K562 (cell line): ENCODE measurements at regions not wholly inside any gene's neighbourhood (a gene's known extent, or its start where the extent isn't known, plus 50 kb on each side); places are given as distances from the start of the nearest gene placed in this dataset.

ENCODE experiments used
- ATAC-seq: fragments of 200-7000 bp; cut with Tn5 transposase; 3 replicates; pipeline ENCODE4 v1.9.1; 2020; ENCODE audit warnings: moderate library complexity
- BruUV-seq: library from RNA; stranded (reverse); fragments of 400-500 nt; replicated peaks from 2 replicates; lab custom pipeline; 2021; lab: Mats Ljungman, UMichigan
- CTCF ChIA-PET: fragments of 300-600 bp; formaldehyde crosslinking; extraction: SDS; loops from one replicate; lab custom pipeline; 2021; ENCODE audit warnings: low intra/inter-chr PET ratio; lab: Yijun Ruan, JAX
- POLR2A ChIA-PET: fragments of 300-600, 350-650 bp; sonication (Branson Sonifier 250); formaldehyde crosslinking; extraction: SDS; loops from one replicate; lab custom pipeline; 2021; ENCODE audit warnings: antibody characterized with exemption, inconsistent platforms; lab: Yijun Ruan, JAX
- DNase-seq, 4 experiments: peaks; one replicate each; pipeline versions ENCODE4 v3.0.0 to v3.0.0-alpha.2; 2011 to 2018; ENCODE audit warnings: low spot score in 3 of 4, mixed read lengths in 3 of 4; ENCODE audit errors: extremely low read depth in 1 of 4
- FAIRE-seq: peaks from 2 replicates; lab custom pipeline; 2011; peaks lifted over from hg19 to GRCh38; lab: Jason Lieb, UNC
- H2AFZ ChIP-seq: 2 replicates; pipeline ENCODE4 v1.6.0; 2011; ENCODE audit warnings: low read depth, low read length, control low read depth, inconsistent platforms
- H3K27ac ChIP-seq: fragments of 200-600 bp; 3 replicates; pipeline ENCODE4 v1.8.0; 2011; ENCODE audit warnings: low read depth, mild to moderate bottlenecking, control low read depth, inconsistent platforms, low read length, moderate library complexity, mixed read lengths; ENCODE audit errors: extremely low read depth
- H3K27me3 ChIP-seq, 2 experiments: fragments of 300-600 bp in 1 of 2; 2 replicates in 1 of 2; 3 replicates in 1 of 2; pipeline versions ENCODE4 v1.6.0 to v1.8.0; 2011; ENCODE audit warnings: inconsistent platforms in 2 of 2, low read length in 2 of 2, mild to moderate bottlenecking in 1 of 2, mixed read lengths in 1 of 2, moderate library complexity in 1 of 2; ENCODE audit not compliant: control insufficient read depth in 2 of 2, insufficient read depth in 2 of 2
- H3K36me3 ChIP-seq: fragments of 300-600 bp; 3 replicates; pipeline ENCODE4 v1.8.0; 2011; ENCODE audit warnings: mild to moderate bottlenecking, low read length, inconsistent platforms; ENCODE audit not compliant: control insufficient read depth, insufficient read depth
- H3K4me1 ChIP-seq, 2 experiments: fragments of 200-600 bp in 1 of 2; replicated peaks in 1 of 2; 2 replicates in 1 of 2; 3 replicates in 1 of 2; pipeline versions ENCODE4 v1.5.1 to v1.8.0; 2011; ENCODE audit warnings: inconsistent platforms in 2 of 2, low read length in 2 of 2, mild to moderate bottlenecking in 1 of 2, mixed read lengths in 1 of 2, moderate library complexity in 1 of 2; ENCODE audit not compliant: control insufficient read depth in 2 of 2, insufficient read depth in 2 of 2
- H3K4me2 ChIP-seq: 2 replicates; pipeline ENCODE4 v1.6.1; 2011; ENCODE audit warnings: low read length, control low read depth, inconsistent platforms, mixed read lengths; ENCODE audit not compliant: insufficient read depth
- H3K4me3 ChIP-seq: fragments of 200-600 bp; sonication (generic), shearing (Covaris generic); 2 replicates; pipeline ENCODE4 v1.5.1; 2016; ENCODE audit warnings: control low read depth, inconsistent platforms
- H3K79me2 ChIP-seq: fragments of 200-600 bp; 3 replicates; pipeline ENCODE4 v1.8.0; 2011; ENCODE audit warnings: low read length, inconsistent platforms; ENCODE audit not compliant: control insufficient read depth, insufficient read depth
- H3K9ac ChIP-seq, 2 experiments: 2 replicates each; pipeline versions ENCODE4 v1.6.0 to v1.6.1; 2011; ENCODE audit warnings: low read depth in 2 of 2, low read length in 2 of 2, control low read depth in 1 of 2, inconsistent platforms in 1 of 2, mild to moderate bottlenecking in 1 of 2, mixed read lengths in 1 of 2; ENCODE audit not compliant: insufficient read depth in 1 of 2
- H3K9me1 ChIP-seq: one replicate; pipeline ENCODE4 v1.6.0; 2011; ENCODE audit warnings: inconsistent platforms, mild to moderate bottlenecking, low read length, moderate library complexity; ENCODE audit not compliant: control insufficient read depth, insufficient read depth
- H3K9me3 ChIP-seq: replicated peaks from 2 replicates; pipeline ENCODE4 v1.5.1; 2011; ENCODE audit warnings: low read depth, low read length, inconsistent platforms; ENCODE audit not compliant: control insufficient read depth, insufficient read depth
- H4K20me1 ChIP-seq: replicated peaks from 2 replicates; pipeline ENCODE4 v1.6.1; 2011; ENCODE audit warnings: low read length, inconsistent platforms, mixed read lengths; ENCODE audit not compliant: control insufficient read depth, insufficient read depth
- BMI1 ChIP-seq: fragments of 150-350 bp; IDR thresholded peaks from 2 replicates; pipeline ENCODE4 v1.6.1; 2014; ENCODE audit warnings: low read length
- GATAD2A ChIP-seq: fragments of 450-650 bp; IDR thresholded peaks from 2 replicates; pipeline ENCODE4 v1.6.1; 2017
- KDM1A ChIP-seq, 2 experiments: fragments of 450-650 bp; IDR thresholded peaks; 2 replicates each; pipeline ENCODE4 v1.6.1; 2016; ENCODE audit warnings: mild to moderate bottlenecking in 2 of 2
- PKNOX1 ChIP-seq: fragments of 450-650 bp; IDR thresholded peaks from 2 replicates; pipeline ENCODE4 v1.6.1; 2016
- SMARCA4 ChIP-seq: fragments of 450-650 bp; IDR thresholded peaks from 2 replicates; pipeline ENCODE4 v1.6.1; 2016
- SMARCC2 ChIP-seq: fragments of 450-650 bp; IDR thresholded peaks from 2 replicates; pipeline ENCODE4 v1.6.1; 2017; ENCODE audit warnings: antibody characterized with exemption, moderate library complexity, mild to moderate bottlenecking, low read depth
- STAT5A ChIP-seq: IDR thresholded peaks from 2 replicates; pipeline ENCODE4 v1.6.1; 2012; ENCODE audit warnings: low read length, inconsistent platforms, borderline replicate concordance
- TEAD4 ChIP-seq, 2 experiments: sonication (generic) in 1 of 2; formaldehyde crosslinking in 1 of 2; IDR thresholded peaks; 2 replicates each; pipeline versions ENCODE4 v1.6.1 to v1.8.0; 2012 to 2022; ENCODE audit warnings: borderline replicate concordance in 1 of 2, inconsistent platforms in 1 of 2, low read length in 1 of 2, mild to moderate bottlenecking in 1 of 2, missing genetic modification reagents in 1 of 2
- ZEB2 ChIP-seq: fragments of 450-650 bp; IDR thresholded peaks from 2 replicates; pipeline ENCODE4 v1.6.1; 2016
- ZNF347 ChIP-seq: fragments of 450-650 bp; formaldehyde crosslinking; IDR thresholded peaks from 2 replicates; pipeline ENCODE4 v1.4.0; 2020; ENCODE audit warnings: low read depth, mild to moderate bottlenecking, moderate library complexity
- WGBS: fragments of 100-300 bp; shearing (Covaris generic); methylation state at CpG from one replicate; pipeline ENCODE4 v1.1.6; 2016; ENCODE audit warnings: low coverage, mixed read lengths; ENCODE audit not compliant: insufficient coverage; ENCODE audit errors: missing lambda C conversion rate; 5-methylcytosine and 5-hydroxymethylcytosine counted together
- in situ Hi-C: fragments of 300-500 bp; cut with MboI; formaldehyde crosslinking; loops from 4 replicates; pipeline ENCODE4 v1.15.0; 2018; ENCODE audit warnings: inconsistent platforms, mixed read lengths
- intact Hi-C: fragments of 100-400 bp; cut with micrococcal nuclease; formaldehyde crosslinking; loops from 2 replicates; pipeline ENCODE4 v1.14.2; 2022
- TF ChIP-seq, protein P1 (sequence below): IDR thresholded peaks from 2 replicates; pipeline ENCODE4 v1.6.1; 2016; ENCODE audit warnings: missing genetic modification characterization, missing compliant biosample characterization

DNA sequence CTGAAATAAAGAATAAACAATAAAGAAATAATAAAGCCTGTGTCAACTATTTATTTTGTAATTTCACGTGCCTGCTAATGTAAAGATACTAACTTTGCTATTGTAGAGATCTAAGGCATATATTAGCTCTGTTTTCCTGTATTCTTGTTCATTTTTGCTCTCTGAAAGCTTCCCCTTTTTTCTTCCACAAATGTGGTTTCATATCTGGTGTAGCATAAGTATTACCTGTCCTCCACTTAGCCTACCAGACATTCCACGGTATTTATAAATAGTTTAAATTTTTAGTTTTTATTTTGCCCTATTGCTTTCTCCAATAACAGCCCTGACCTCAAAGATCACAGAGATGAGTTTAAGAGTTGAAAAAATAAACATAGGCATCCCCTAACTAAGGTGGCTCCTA lies 92.6 kb upstream of the ATP2B1 start:
- ATAC-seq = no peak
- POLR2A ChIA-PET = no interaction called here
- CTCF ChIA-PET = no interaction called here

GRCh38 chr12:89800435-89800834 lies 91.8 kb upstream of the ATP2B1 start:
- FAIRE-seq (peak; percentile 76), DNase-seq (peak; percentile 59 to 80 (median 72)), ATAC-seq (peak; percentile 93)
- no peaks in the 10 kb centered on the region for H4K20me1 ChIP-seq
- H3K4me2 ChIP-seq = no peak overlapping the region
- H3K27ac ChIP-seq = no peak overlapping the region
- H2AFZ ChIP-seq = no peak overlapping the region
- no peaks in the 10 kb centered on the region for H3K79me2 ChIP-seq
- in situ Hi-C loops (no loop called here), intact Hi-C loops (no loop called here)
- ChIA-PET CTCF (no interaction called here), POLR2A (interaction anchor here (0.7 to 1.8 kb wide), 2 partner anchors 18 to 466 kb away, joined by 3 to 6 read pairs; no protein-coding TSS in a partner anchor)
- H3K9me3 ChIP-seq = no peaks in the 10 kb centered on the region
- no peak overlapping the region for H3K4me3 ChIP-seq
- H3K27me3 ChIP-seq = no peaks in the 10 kb centered on the region
- no TSS peak for BruUV-seq
- no peak overlapping the region for H3K9ac ChIP-seq
- no peaks in the 10 kb centered on the region for H3K36me3 ChIP-seq
- peaks cover 3% of the 10 kb centered on the region for H3K9me1 ChIP-seq
- peaks cover 6 to 29% of the 10 kb centered on the region in 2 experiments; a peak in 3 of 5 replicates for H3K4me1 ChIP-seq
- TF ChIP-seq ZNF347 (no peak), BMI1 (no peak), KDM1A (IDR thresholded peaks at IDR 0.05) (peak in 1 of 2 experiments; percentile 39; a peak in 1 of 4 replicates), STAT5A (peak; percentile 61; the same call in 1 of the 2 replicates), SMARCC2 (peak; percentile 54; the same call in 1 of the 2 replicates), GATAD2A (no peak), PKNOX1 (peak; percentile 33; the same call in 1 of the 2 replicates), SMARCA4 (peak; percentile 78)

More for the DNA sequence above, 92.6 kb upstream of the ATP2B1 start:
- WGBS = 3% methylated on average over 2 of the region's 2 CpGs
- intact Hi-C loops = no loop called here
- H3K4me3 ChIP-seq = no peak overlapping the region
- TF ChIP-seq TEAD4 (IDR thresholded peaks at IDR 0.05; ENCODE audit: low read length) (peak; percentile 57; the same call in 1 of the 2 replicates), TEAD4 (CRISPR knock-in tag; IDR thresholded peaks at IDR 0.05; ENCODE audit: borderline replicate concordance) (no peak), ZEB2 (no peak)
- TF ChIP-seq, protein P1, sequence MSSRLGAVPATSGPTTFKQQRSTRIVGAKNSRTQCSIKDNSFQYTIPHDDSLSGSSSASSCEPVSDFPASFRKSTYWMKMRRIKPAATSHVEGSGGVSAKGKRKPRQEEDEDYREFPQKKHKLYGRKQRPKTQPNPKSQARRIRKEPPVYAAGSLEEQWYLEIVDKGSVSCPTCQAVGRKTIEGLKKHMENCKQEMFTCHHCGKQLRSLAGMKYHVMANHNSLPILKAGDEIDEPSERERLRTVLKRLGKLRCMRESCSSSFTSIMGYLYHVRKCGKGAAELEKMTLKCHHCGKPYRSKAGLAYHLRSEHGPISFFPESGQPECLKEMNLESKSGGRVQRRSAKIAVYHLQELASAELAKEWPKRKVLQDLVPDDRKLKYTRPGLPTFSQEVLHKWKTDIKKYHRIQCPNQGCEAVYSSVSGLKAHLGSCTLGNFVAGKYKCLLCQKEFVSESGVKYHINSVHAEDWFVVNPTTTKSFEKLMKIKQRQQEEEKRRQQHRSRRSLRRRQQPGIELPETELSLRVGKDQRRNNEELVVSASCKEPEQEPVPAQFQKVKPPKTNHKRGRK = 0 out of 2 replicates have a peak, but pooled peaks have one; percentile 0
- TF ChIP-seq, all 486 proteins: peak for 2
- in situ Hi-C loops = no loop called here
- no peaks in the 10 kb centered on the region for H3K79me2 ChIP-seq
- H3K27ac ChIP-seq = no peak overlapping the region
- H3K9me1 ChIP-seq = peaks cover 3% of the 10 kb centered on the region
- no peaks in the 10 kb centered on the region for H3K27me3 ChIP-seq
- H2AFZ ChIP-seq = no peak overlapping the region
- H3K4me1 ChIP-seq = peaks cover 6 to 31% of the 10 kb centered on the region in 2 experiments; a peak in 3 of 5 replicates
- DNase-seq (no peak), FAIRE-seq (no peak)
- H4K20me1 ChIP-seq = no peaks in the 10 kb centered on the region
- no peak overlapping the region for H3K4me2 ChIP-seq
- H3K9me3 ChIP-seq = no peaks in the 10 kb centered on the region
- H3K36me3 ChIP-seq = no peaks in the 10 kb centered on the region
- no TSS peak for BruUV-seq
- no peak overlapping the region for H3K9ac ChIP-seq
